ENCODE measurements at regions not wholly inside any gene's neighbourhood (a gene's known extent, or its start where the extent isn't known, plus 50 kb on each side); places are given as distances from the start of the nearest gene placed in this dataset.
A peak's percentile ranks its signal among the peaks of the same experiment; 100 is the strongest.

- H3K27me3 Mint-ChIP-seq (ENCODE audit: unreplicated experiment): peaks cover 2% of the 10 kb centered on the region
- TF ChIP-seq, protein P1, sequence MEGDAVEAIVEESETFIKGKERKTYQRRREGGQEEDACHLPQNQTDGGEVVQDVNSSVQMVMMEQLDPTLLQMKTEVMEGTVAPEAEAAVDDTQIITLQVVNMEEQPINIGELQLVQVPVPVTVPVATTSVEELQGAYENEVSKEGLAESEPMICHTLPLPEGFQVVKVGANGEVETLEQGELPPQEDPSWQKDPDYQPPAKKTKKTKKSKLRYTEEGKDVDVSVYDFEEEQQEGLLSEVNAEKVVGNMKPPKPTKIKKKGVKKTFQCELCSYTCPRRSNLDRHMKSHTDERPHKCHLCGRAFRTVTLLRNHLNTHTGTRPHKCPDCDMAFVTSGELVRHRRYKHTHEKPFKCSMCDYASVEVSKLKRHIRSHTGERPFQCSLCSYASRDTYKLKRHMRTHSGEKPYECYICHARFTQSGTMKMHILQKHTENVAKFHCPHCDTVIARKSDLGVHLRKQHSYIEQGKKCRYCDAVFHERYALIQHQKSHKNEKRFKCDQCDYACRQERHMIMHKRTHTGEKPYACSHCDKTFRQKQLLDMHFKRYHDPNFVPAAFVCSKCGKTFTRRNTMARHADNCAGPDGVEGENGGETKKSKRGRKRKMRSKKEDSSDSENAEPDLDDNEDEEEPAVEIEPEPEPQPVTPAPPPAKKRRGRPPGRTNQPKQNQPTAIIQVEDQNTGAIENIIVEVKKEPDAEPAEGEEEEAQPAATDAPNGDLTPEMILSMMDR (IDR thresholded peaks at IDR 0.05): no peak
- H3K4me3 Mint-ChIP-seq (ENCODE audit: unreplicated experiment): no peak overlapping the region
- no peak overlapping the region for H3K27ac Mint-ChIP-seq (ENCODE audit: unreplicated experiment)
- DNase-seq (ENCODE audit: extremely low spot score, unreplicated experiment): peak; percentile 4
- H3K4me1 Mint-ChIP-seq (ENCODE audit: unreplicated experiment): peaks cover 2% of the 10 kb centered on the region
- no peaks in the 10 kb centered on the region for H3K9me3 Mint-ChIP-seq (ENCODE audit: unreplicated experiment)
- no peaks in the 10 kb centered on the region for H3K36me3 Mint-ChIP-seq (ENCODE audit: unreplicated experiment)
These were observed 309.8 kb upstream of the NCAM1 start for GRCh38 chr11:112651386-112651785.

DNA sequence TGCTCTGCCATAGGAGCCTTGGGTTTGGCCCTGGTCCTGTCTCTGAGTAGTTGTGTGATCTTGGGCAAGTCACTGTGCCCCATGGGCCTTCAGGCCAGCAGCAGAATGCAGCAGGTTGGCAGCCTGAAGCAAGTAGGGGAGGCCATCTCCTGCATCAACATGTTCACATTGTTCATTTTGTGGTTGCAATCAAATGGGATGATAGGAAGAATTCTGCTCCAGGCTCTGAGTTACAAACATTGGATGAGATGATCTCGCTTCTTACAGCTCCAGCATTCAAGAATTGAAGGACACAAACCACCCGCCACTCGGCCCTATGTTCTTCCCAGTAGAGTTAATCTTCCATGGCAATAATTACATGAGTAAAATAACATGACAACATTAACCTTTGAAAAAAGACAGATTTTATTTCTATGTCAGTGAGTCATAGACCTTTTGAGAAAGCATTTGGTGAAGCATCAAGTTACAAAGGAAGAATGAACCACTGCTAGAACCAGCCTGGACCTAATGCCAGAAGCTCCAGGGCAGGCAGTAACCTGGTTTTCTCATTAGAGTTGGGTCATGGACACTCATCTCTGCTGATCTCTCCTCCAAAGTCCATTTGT is 308.3 kb upstream of the NCAM1 start:
- no peak overlapping the region for H3K27ac Mint-ChIP-seq (ENCODE audit: unreplicated experiment)
- DNase-seq (ENCODE audit: extremely low spot score, unreplicated experiment): peak; percentile 49
- no peak overlapping the region for H3K4me3 Mint-ChIP-seq (ENCODE audit: unreplicated experiment)
- peaks cover 10% of the 10 kb centered on the region for H3K4me1 Mint-ChIP-seq (ENCODE audit: unreplicated experiment)
- no peaks in the 10 kb centered on the region for H3K36me3 Mint-ChIP-seq (ENCODE audit: unreplicated experiment)
- peaks cover 2% of the 10 kb centered on the region for H3K27me3 Mint-ChIP-seq (ENCODE audit: unreplicated experiment)
- no peaks in the 10 kb centered on the region for H3K9me3 Mint-ChIP-seq (ENCODE audit: unreplicated experiment)
- TF ChIP-seq, protein P1 (IDR thresholded peaks at IDR 0.05): no peak

DNA sequence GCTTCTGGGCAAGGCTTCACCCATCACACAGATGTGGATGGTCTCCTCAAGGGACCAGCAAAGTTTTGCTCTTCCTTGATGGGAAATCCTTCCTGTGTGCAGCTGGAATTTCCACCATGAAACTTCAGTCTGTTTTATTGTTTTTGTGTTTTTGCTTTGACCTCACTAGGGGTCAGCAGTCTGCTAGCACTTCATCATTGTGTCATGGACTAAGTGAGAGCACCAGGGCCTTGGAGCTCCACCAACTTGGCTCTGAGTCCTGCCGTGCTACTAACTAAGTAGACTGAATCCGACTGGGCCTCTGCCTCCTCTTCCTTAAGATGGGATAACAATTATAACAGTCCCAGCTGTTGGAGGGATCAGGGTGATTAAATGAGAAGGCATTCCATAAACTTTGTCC is 305.8 kb upstream of the NCAM1 start:
- no peak for DNase-seq (ENCODE audit: extremely low spot score, unreplicated experiment)
- Mint-ChIP-seq H3K27ac (ENCODE audit: unreplicated experiment) (no peak overlapping the region), H3K9me3 (ENCODE audit: unreplicated experiment) (no peaks in the 10 kb centered on the region), H3K36me3 (ENCODE audit: unreplicated experiment) (no peaks in the 10 kb centered on the region), H3K27me3 (ENCODE audit: unreplicated experiment) (peaks cover 2% of the 10 kb centered on the region), H3K4me1 (ENCODE audit: unreplicated experiment) (peaks cover 10% of the 10 kb centered on the region), H3K4me3 (ENCODE audit: unreplicated experiment) (no peak overlapping the region)
- TF ChIP-seq, protein P1 (IDR thresholded peaks at IDR 0.05): no peak

- Mint-ChIP-seq H3K4me1 (ENCODE audit: unreplicated experiment) (peaks cover 10% of the 10 kb centered on the region), H3K27ac (ENCODE audit: unreplicated experiment) (no peak overlapping the region), H3K9me3 (ENCODE audit: unreplicated experiment) (no peaks in the 10 kb centered on the region), H3K36me3 (ENCODE audit: unreplicated experiment) (no peaks in the 10 kb centered on the region), H3K27me3 (ENCODE audit: unreplicated experiment) (peaks cover 2% of the 10 kb centered on the region), H3K4me3 (ENCODE audit: unreplicated experiment) (no peak overlapping the region)
- TF ChIP-seq, protein P1 (IDR thresholded peaks at IDR 0.05): no peak
- no peak for DNase-seq (ENCODE audit: extremely low spot score, unreplicated experiment)
These were observed 304.3 kb upstream of the NCAM1 start for GRCh38 chr11:112656772-112657428.

GRCh38 chr11:112658431-112658878 is 302.8 kb upstream of the NCAM1 start:
- no peak overlapping the region for H3K27ac Mint-ChIP-seq (ENCODE audit: unreplicated experiment)
- H3K9me3 Mint-ChIP-seq (ENCODE audit: unreplicated experiment): no peaks in the 10 kb centered on the region
- no peaks in the 10 kb centered on the region for H3K36me3 Mint-ChIP-seq (ENCODE audit: unreplicated experiment)

More at GRCh38 chr11:112658431-112658878, 302.8 kb upstream of the NCAM1 start:
- peaks cover 2% of the 10 kb centered on the region for H3K27me3 Mint-ChIP-seq (ENCODE audit: unreplicated experiment)
- TF ChIP-seq, protein P1 (IDR thresholded peaks at IDR 0.05): no peak
- no peak overlapping the region for H3K4me3 Mint-ChIP-seq (ENCODE audit: unreplicated experiment)
- DNase-seq (ENCODE audit: extremely low spot score, unreplicated experiment): no peak
- peaks cover 8% of the 10 kb centered on the region for H3K4me1 Mint-ChIP-seq (ENCODE audit: unreplicated experiment)
